KMS-11 (cell line): ENCODE measurements at regions not wholly inside any gene's neighbourhood (a gene's known extent, or its start where the extent isn't known, plus 50 kb on each side); places are given as distances from the start of the nearest gene placed in this dataset.

Source experiments
- H2AFZ ChIP-seq: fragments of 200-600 bp; sonication (generic); 2 replicates; pipeline ENCODE4 v1.6.1; 2016; ENCODE audit warnings: antibody characterized with exemption, mixed run types, low read depth
- H3K27ac ChIP-seq: fragments of 200-600 bp; sonication (generic); 2 replicates; pipeline ENCODE4 v1.6.1; 2016; ENCODE audit warnings: mild to moderate bottlenecking, mixed run types
- H3K27me3 ChIP-seq: fragments of 200-600 bp; sonication (generic); 2 replicates; pipeline ENCODE4 v1.6.1; 2017; ENCODE audit warnings: mild to moderate bottlenecking, low read depth, mixed run types, moderate library complexity; ENCODE audit not compliant: insufficient read depth
- H3K36me3 ChIP-seq: fragments of 200-600 bp; sonication (generic); 2 replicates; pipeline ENCODE4 v1.6.1; 2017; ENCODE audit warnings: mild to moderate bottlenecking, mixed run types; ENCODE audit not compliant: insufficient read depth
- H3K4me1 ChIP-seq: fragments of 200-600 bp; sonication (generic); 2 replicates; pipeline ENCODE4 v1.6.1; 2016; ENCODE audit warnings: mild to moderate bottlenecking, low read depth, mixed run types; ENCODE audit not compliant: poor library complexity, severe bottlenecking
- H3K4me2 ChIP-seq: fragments of 200-600 bp; sonication (generic); 2 replicates; pipeline ENCODE4 v1.7.0; 2016; ENCODE audit warnings: mild to moderate bottlenecking, mixed run types
- H3K4me3 ChIP-seq: fragments of 200-600 bp; sonication (generic); IDR thresholded peaks from 2 replicates; pipeline ENCODE4 v1.6.1; 2017; ENCODE audit warnings: low read depth, low read length, mixed read lengths; ENCODE audit not compliant: insufficient read depth
- H3K79me2 ChIP-seq: fragments of 200-600 bp; sonication (generic); 2 replicates; pipeline ENCODE4 v1.6.1; 2016; ENCODE audit warnings: low read depth, mixed run types; ENCODE audit not compliant: insufficient read depth
- H3K9ac ChIP-seq: fragments of 200-600 bp; sonication (generic); 2 replicates; pipeline ENCODE4 v1.6.1; 2016; ENCODE audit warnings: mild to moderate bottlenecking, mixed run types
- H4K20me1 ChIP-seq: fragments of 200-600 bp; sonication (generic); 2 replicates; pipeline ENCODE4 v1.6.1; 2016; ENCODE audit warnings: mild to moderate bottlenecking, mixed run types; ENCODE audit not compliant: insufficient read depth
- CTCF ChIP-seq: fragments of 200-600 bp; sonication (generic); conservative IDR thresholded peaks from 2 replicates; pipeline ENCODE4 v1.6.1; 2017; ENCODE audit warnings: low read depth, mild to moderate bottlenecking, antibody characterized with exemption, low read length, moderate library complexity, mixed read lengths

- H3K4me3 ChIP-seq, result no peak overlapping the region
Measured at GRCh38 chr4:159562366-159562765, 459.5 kb downstream of the RAPGEF2 start.

GRCh38 chr4:159563257-159563656 is 460.4 kb downstream of the RAPGEF2 start:
- no peak overlapping the region for H3K9ac ChIP-seq
- no peak for TF ChIP-seq CTCF
- H4K20me1 ChIP-seq, result no peaks in the 10 kb centered on the region
- no peak overlapping the region for H2AFZ ChIP-seq
- H3K4me1 ChIP-seq, result no peaks in the 10 kb centered on the region
- no peak overlapping the region for H3K27ac ChIP-seq
- no peaks in the 10 kb centered on the region for H3K79me2 ChIP-seq
- H3K4me3 ChIP-seq, result no peak overlapping the region
- H3K36me3 ChIP-seq, result no peaks in the 10 kb centered on the region
- no peaks in the 10 kb centered on the region for H3K27me3 ChIP-seq
- H3K4me2 ChIP-seq, result no peak overlapping the region

More at GRCh38 chr4:159562366-159562765, 459.5 kb downstream of the RAPGEF2 start:
- no peaks in the 10 kb centered on the region for H3K79me2 ChIP-seq
- no peak overlapping the region for H3K4me2 ChIP-seq
- H3K9ac ChIP-seq, result no peak overlapping the region
- no peak overlapping the region for H2AFZ ChIP-seq
- H3K36me3 ChIP-seq, result no peaks in the 10 kb centered on the region
- H4K20me1 ChIP-seq, result no peaks in the 10 kb centered on the region
- no peak for TF ChIP-seq CTCF
- no peaks in the 10 kb centered on the region for H3K4me1 ChIP-seq
- H3K27ac ChIP-seq, result no peak overlapping the region
- no peaks in the 10 kb centered on the region for H3K27me3 ChIP-seq

DNA sequence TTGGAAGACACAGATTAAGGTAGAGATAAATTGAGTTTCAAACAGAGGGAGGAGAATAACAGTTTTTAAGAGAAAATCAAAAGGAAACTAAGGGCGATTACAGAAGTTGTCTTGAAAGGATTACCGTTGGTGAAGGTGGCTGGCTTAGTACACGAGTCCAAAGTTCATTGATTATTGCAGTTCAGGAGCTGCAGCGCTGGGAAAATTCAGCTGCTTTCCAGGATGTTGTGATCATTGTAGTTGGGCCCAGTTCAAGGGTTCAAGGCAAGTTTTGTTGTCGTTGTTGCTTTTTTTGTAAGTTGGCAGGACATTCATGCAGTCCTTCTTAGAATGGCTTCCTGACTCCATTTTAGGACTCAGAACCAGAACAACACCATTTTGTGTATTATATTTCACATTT is 461.7 kb downstream of the RAPGEF2 start:
- Histone ChIP-seq H3K9ac (no peak overlapping the region), H3K4me1 (no peaks in the 10 kb centered on the region), H3K36me3 (no peaks in the 10 kb centered on the region), H3K4me3 (no peak overlapping the region), H4K20me1 (no peaks in the 10 kb centered on the region), H2AFZ (no peak overlapping the region), H3K27ac (no peak overlapping the region), H3K27me3 (no peaks in the 10 kb centered on the region), H3K4me2 (no peak overlapping the region), H3K79me2 (no peaks in the 10 kb centered on the region)
- TF ChIP-seq CTCF, result no peak

DNA sequence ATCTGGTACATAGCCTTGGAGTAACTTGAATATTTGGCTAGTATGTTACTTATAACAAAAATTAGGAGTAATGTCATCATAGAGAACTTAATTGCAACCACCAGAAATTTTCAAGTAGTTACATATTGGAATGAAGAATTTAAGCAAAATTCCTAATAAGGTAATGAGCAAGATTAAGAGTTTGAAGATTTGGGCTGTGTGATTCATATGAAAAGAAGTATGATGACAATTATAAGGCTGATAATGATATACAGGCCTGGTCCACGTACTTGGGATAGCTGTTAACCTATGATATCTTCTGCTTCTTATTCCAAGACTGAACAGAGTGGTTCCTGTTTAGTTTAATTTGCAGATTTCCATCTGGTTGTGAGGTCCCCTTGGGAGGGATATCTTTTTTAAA is 463.9 kb downstream of the RAPGEF2 start:
- no peaks in the 10 kb centered on the region for H3K36me3 ChIP-seq
- no peaks in the 10 kb centered on the region for H3K27me3 ChIP-seq
- no peaks in the 10 kb centered on the region for H3K79me2 ChIP-seq
- no peak overlapping the region for H3K9ac ChIP-seq
- TF ChIP-seq CTCF, result no peak
- H4K20me1 ChIP-seq, result no peaks in the 10 kb centered on the region
- no peaks in the 10 kb centered on the region for H3K4me1 ChIP-seq
- H2AFZ ChIP-seq, result no peak overlapping the region
- H3K27ac ChIP-seq, result no peak overlapping the region
- H3K4me2 ChIP-seq, result no peak overlapping the region
- no peak overlapping the region for H3K4me3 ChIP-seq
